OCI-LY3 (cell line): ENCODE measurements at regions not wholly inside any gene's neighbourhood (a gene's known extent, or its start where the extent isn't known, plus 50 kb on each side); places are given as distances from the start of the nearest gene placed in this dataset.
"Not testable (repeated sequence)": the region's sequence is repeated elsewhere in the genome, so short reads cannot be mapped to it uniquely, and the experiment has no call there.

Source experiments
- EZH2phosphoT487 ChIP-seq: fragments of 200-600 bp; shearing (Covaris generic); IDR thresholded peaks from 2 replicates; pipeline ENCODE4 v1.6.1; 2018; ENCODE audit warnings: antibody characterized with exemption, mixed run types, low read depth
- TF ChIP-seq, protein P1 (sequence below): fragments of 200-600, 300-600 bp; sonication (generic); IDR thresholded peaks from 2 replicates; pipeline ENCODE4 v1.5.1; 2014; ENCODE audit warnings: antibody characterized with exemption, low read length, low read depth

DNA sequence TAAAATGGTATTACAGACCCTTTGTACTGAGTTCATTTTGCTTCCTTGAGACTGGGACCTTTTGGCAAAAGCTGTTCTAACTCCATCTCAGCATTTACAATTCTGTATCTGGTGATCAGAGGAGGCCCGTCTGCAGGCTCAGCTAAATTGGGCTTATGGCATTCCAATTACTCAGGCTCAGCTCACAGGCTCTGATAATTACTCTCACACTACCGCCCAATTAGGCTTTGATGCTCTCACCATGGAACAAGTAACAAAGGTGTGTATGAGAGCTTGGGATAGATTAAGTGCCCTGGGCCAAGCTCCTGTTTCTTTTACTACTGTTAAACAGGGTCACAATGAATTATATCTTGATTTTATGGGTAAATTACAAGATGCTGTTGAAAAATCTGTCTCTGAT, 159.9 kb downstream of the IER5 start:
- TF ChIP-seq, protein P1, sequence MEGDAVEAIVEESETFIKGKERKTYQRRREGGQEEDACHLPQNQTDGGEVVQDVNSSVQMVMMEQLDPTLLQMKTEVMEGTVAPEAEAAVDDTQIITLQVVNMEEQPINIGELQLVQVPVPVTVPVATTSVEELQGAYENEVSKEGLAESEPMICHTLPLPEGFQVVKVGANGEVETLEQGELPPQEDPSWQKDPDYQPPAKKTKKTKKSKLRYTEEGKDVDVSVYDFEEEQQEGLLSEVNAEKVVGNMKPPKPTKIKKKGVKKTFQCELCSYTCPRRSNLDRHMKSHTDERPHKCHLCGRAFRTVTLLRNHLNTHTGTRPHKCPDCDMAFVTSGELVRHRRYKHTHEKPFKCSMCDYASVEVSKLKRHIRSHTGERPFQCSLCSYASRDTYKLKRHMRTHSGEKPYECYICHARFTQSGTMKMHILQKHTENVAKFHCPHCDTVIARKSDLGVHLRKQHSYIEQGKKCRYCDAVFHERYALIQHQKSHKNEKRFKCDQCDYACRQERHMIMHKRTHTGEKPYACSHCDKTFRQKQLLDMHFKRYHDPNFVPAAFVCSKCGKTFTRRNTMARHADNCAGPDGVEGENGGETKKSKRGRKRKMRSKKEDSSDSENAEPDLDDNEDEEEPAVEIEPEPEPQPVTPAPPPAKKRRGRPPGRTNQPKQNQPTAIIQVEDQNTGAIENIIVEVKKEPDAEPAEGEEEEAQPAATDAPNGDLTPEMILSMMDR: not testable (repeated sequence)
- TF ChIP-seq EZH2phosphoT487: not testable (repeated sequence)
